ENCODE measurements at regions not wholly inside any gene's neighbourhood (a gene's known extent, or its start where the extent isn't known, plus 50 kb on each side); places are given as distances from the start of the nearest gene placed in this dataset.

- no peak for DNase-seq (ENCODE audit: low read depth in 1 of 2, low spot score in 2 of 2)
- no peak overlapping the region for H3K27ac ChIP-seq
- H3K4me1 ChIP-seq (replicated peaks): no peaks in the 10 kb centered on the region
- no peaks in the 10 kb centered on the region for H3K27me3 ChIP-seq (replicated peaks)
- H3K4me3 ChIP-seq: no peak overlapping the region
- 0 out of 2 replicates have a peak, but pooled peaks cover 2% of the 10 kb centered on the region for H3K9me3 ChIP-seq (replicated peaks)
- H3K36me3 ChIP-seq: no peaks in the 10 kb centered on the region
Observed at GRCh38 chr2:65791404-65791975, 359.1 kb upstream of the SPRED2 start.

GRCh38 chr2:65790676-65790935 lies 358.2 kb upstream of the SPRED2 start:
- no peak overlapping the region for H3K27ac ChIP-seq
- no peak overlapping the region for H3K4me3 ChIP-seq
- no peaks in the 10 kb centered on the region for H3K36me3 ChIP-seq
- H3K9me3 ChIP-seq (replicated peaks): 0 out of 2 replicates have a peak, but pooled peaks cover 2% of the 10 kb centered on the region
- H3K27me3 ChIP-seq (replicated peaks): no peaks in the 10 kb centered on the region
- DNase-seq (ENCODE audit: low read depth in 1 of 2, low spot score in 2 of 2): no peak
- no peaks in the 10 kb centered on the region for H3K4me1 ChIP-seq (replicated peaks)

- Histone ChIP-seq H3K9me3 (replicated peaks) (0 out of 2 replicates have a peak, but pooled peaks cover 2% of the 10 kb centered on the region), H3K4me1 (replicated peaks) (no peaks in the 10 kb centered on the region), H3K36me3 (no peaks in the 10 kb centered on the region), H3K4me3 (no peak overlapping the region), H3K27ac (no peak overlapping the region), H3K27me3 (replicated peaks) (no peaks in the 10 kb centered on the region)
- DNase-seq (ENCODE audit: low read depth in 1 of 2, low spot score in 2 of 2): no peak
Observed at GRCh38 chr2:65789923-65790675, 357.7 kb upstream of the SPRED2 start.

GRCh38 chr2:65788556-65788955 lies 356.2 kb upstream of the SPRED2 start:
- Histone ChIP-seq H3K36me3 (no peaks in the 10 kb centered on the region), H3K4me3 (no peak overlapping the region), H3K4me1 (replicated peaks) (no peaks in the 10 kb centered on the region), H3K9me3 (replicated peaks) (0 out of 2 replicates have a peak, but pooled peaks cover 2% of the 10 kb centered on the region), H3K27me3 (replicated peaks) (no peaks in the 10 kb centered on the region), H3K27ac (no peak overlapping the region)
- DNase-seq (ENCODE audit: low read depth in 1 of 2, low spot score in 2 of 2): no peak

- Histone ChIP-seq H3K9me3 (replicated peaks) (0 out of 2 replicates have a peak, but pooled peaks cover 2% of the 10 kb centered on the region), H3K27ac (no peak overlapping the region), H3K4me1 (replicated peaks) (no peaks in the 10 kb centered on the region), H3K4me3 (no peak overlapping the region), H3K27me3 (replicated peaks) (0 out of 2 replicates have a peak, but pooled peaks cover 3% of the 10 kb centered on the region), H3K36me3 (no peaks in the 10 kb centered on the region)
- no peak for DNase-seq (ENCODE audit: low read depth in 1 of 2, low spot score in 2 of 2)
Observed at GRCh38 chr2:65786765-65787164, 354.4 kb upstream of the SPRED2 start.

GRCh38 chr2:65786007-65786717 lies 353.8 kb upstream of the SPRED2 start:
- H3K36me3 ChIP-seq: no peaks in the 10 kb centered on the region
- H3K4me3 ChIP-seq: no peak overlapping the region
- H3K27me3 ChIP-seq (replicated peaks): 0 out of 2 replicates have a peak, but pooled peaks cover 3% of the 10 kb centered on the region
- no peak for DNase-seq (ENCODE audit: low read depth in 1 of 2, low spot score in 2 of 2)
- no peaks in the 10 kb centered on the region for H3K4me1 ChIP-seq (replicated peaks)
- H3K27ac ChIP-seq: no peak overlapping the region
- 0 out of 2 replicates have a peak, but pooled peaks cover 2% of the 10 kb centered on the region for H3K9me3 ChIP-seq (replicated peaks)

GRCh38 chr2:65782996-65783650 lies 350.7 kb upstream of the SPRED2 start:
- Histone ChIP-seq H3K4me3 (no peak overlapping the region), H3K36me3 (no peaks in the 10 kb centered on the region), H3K4me1 (replicated peaks) (no peaks in the 10 kb centered on the region), H3K9me3 (replicated peaks) (0 out of 2 replicates have a peak, but pooled peaks cover 2% of the 10 kb centered on the region), H3K27ac (no peak overlapping the region), H3K27me3 (replicated peaks) (0 out of 2 replicates have a peak, but pooled peaks cover 3% of the 10 kb centered on the region)
- DNase-seq (ENCODE audit: low read depth in 1 of 2, low spot score in 2 of 2): no peak

- DNase-seq (ENCODE audit: low read depth in 1 of 2, low spot score in 2 of 2): no peak
- no peak overlapping the region for H3K27ac ChIP-seq
- 0 out of 2 replicates have a peak, but pooled peaks cover 7% of the 10 kb centered on the region for H3K27me3 ChIP-seq (replicated peaks)
- H3K4me1 ChIP-seq (replicated peaks): no peaks in the 10 kb centered on the region
- no peak overlapping the region for H3K4me3 ChIP-seq
- no peaks in the 10 kb centered on the region for H3K36me3 ChIP-seq
- no peaks in the 10 kb centered on the region for H3K9me3 ChIP-seq (replicated peaks)
Observed at GRCh38 chr2:65782186-65782585, 349.8 kb upstream of the SPRED2 start.

- Histone ChIP-seq H3K27ac (no peak overlapping the region), H3K4me3 (no peak overlapping the region), H3K9me3 (replicated peaks) (no peaks in the 10 kb centered on the region), H3K4me1 (replicated peaks) (no peaks in the 10 kb centered on the region), H3K27me3 (replicated peaks) (0 out of 2 replicates have a peak, but pooled peaks cover 7% of the 10 kb centered on the region), H3K36me3 (no peaks in the 10 kb centered on the region)
- DNase-seq (ENCODE audit: low read depth in 1 of 2, low spot score in 2 of 2): no peak
Observed at GRCh38 chr2:65781756-65782155, 349.4 kb upstream of the SPRED2 start.

- H3K27ac ChIP-seq: no peak overlapping the region
- DNase-seq (ENCODE audit: low read depth in 1 of 2, low spot score in 2 of 2): no peak
- H3K27me3 ChIP-seq (replicated peaks): 0 out of 2 replicates have a peak, but pooled peaks cover 7% of the 10 kb centered on the region
- no peak overlapping the region for H3K4me3 ChIP-seq
- no peaks in the 10 kb centered on the region for H3K9me3 ChIP-seq (replicated peaks)
- no peaks in the 10 kb centered on the region for H3K4me1 ChIP-seq (replicated peaks)
- no peaks in the 10 kb centered on the region for H3K36me3 ChIP-seq
Observed at GRCh38 chr2:65779021-65779420, 346.6 kb upstream of the SPRED2 start.

- H3K27me3 ChIP-seq (replicated peaks): 0 out of 2 replicates have a peak, but pooled peaks cover 10% of the 10 kb centered on the region
- H3K4me3 ChIP-seq: no peak overlapping the region
- H3K36me3 ChIP-seq: no peaks in the 10 kb centered on the region
- no peak overlapping the region for H3K27ac ChIP-seq
- DNase-seq (ENCODE audit: low read depth in 1 of 2, low spot score in 2 of 2): no peak
- no peaks in the 10 kb centered on the region for H3K4me1 ChIP-seq (replicated peaks)
- no peaks in the 10 kb centered on the region for H3K9me3 ChIP-seq (replicated peaks)
Observed at GRCh38 chr2:65778137-65778536, 345.7 kb upstream of the SPRED2 start.

GRCh38 chr2:65775839-65776238 lies 343.4 kb upstream of the SPRED2 start:
- H3K9me3 ChIP-seq (replicated peaks): no peaks in the 10 kb centered on the region
- no peaks in the 10 kb centered on the region for H3K36me3 ChIP-seq
- H3K4me1 ChIP-seq (replicated peaks): no peaks in the 10 kb centered on the region
- no peak overlapping the region for H3K27ac ChIP-seq
- DNase-seq (ENCODE audit: low read depth in 1 of 2, low spot score in 2 of 2): no peak
- H3K4me3 ChIP-seq: no peak overlapping the region
- peaks cover 7% of the 10 kb centered on the region; the same call in 1 of the 2 replicates for H3K27me3 ChIP-seq (replicated peaks)

- Histone ChIP-seq H3K9me3 (replicated peaks) (no peaks in the 10 kb centered on the region), H3K36me3 (no peaks in the 10 kb centered on the region), H3K4me1 (replicated peaks) (no peaks in the 10 kb centered on the region), H3K27me3 (replicated peaks) (no peaks in the 10 kb centered on the region; the same call in 1 of the 2 replicates), H3K4me3 (no peak overlapping the region), H3K27ac (no peak overlapping the region)
- DNase-seq (ENCODE audit: low read depth in 1 of 2, low spot score in 2 of 2): no peak
Observed at GRCh38 chr2:65767946-65768345, 335.5 kb upstream of the SPRED2 start.

All from SJSA1 (cell line).